GM12892 (cell line): ENCODE measurements at regions not wholly inside any gene's neighbourhood (a gene's known extent, or its start where the extent isn't known, plus 50 kb on each side); places are given as distances from the start of the nearest gene placed in this dataset.

ENCODE experiments used
- POLR2A ChIP-seq: IDR thresholded peaks from 2 replicates; pipeline ENCODE4 v1.6.1; 2011; ENCODE audit warnings: low read depth, low read length, control low read depth
- TAF1 ChIP-seq: IDR thresholded peaks from 2 replicates; pipeline ENCODE4 v1.6.1; 2011; ENCODE audit warnings: low read depth, mild to moderate bottlenecking, control low read depth, low read length, borderline replicate concordance

DNA sequence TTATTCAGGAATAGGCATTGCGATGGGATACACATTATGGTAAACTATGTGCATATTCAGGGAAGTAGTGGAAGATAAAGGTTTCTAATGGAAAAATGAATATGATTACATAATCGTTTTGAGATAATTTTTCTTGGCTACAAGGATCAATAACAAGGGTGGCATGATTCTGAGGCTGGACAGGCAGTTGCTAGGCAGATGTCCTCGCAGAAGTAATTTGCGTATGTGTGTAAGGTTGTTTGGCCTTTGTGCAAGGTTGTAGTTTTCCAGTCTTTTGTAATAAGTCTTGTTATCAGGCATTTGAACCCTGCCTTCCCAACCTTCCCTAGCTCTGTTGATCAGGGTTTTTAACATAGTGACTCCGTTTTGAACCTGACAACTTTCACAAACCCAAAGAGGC, 59.7 kb downstream of the RGS12 start:
- no peak for TF ChIP-seq POLR2A
- no peak for TF ChIP-seq TAF1
